ENCODE measurements at regions not wholly inside any gene's neighbourhood (a gene's known extent, or its start where the extent isn't known, plus 50 kb on each side); places are given as distances from the start of the nearest gene placed in this dataset.

- H3K9me3 ChIP-seq (ENCODE audit: control insufficient read depth, insufficient read depth, low read length) = no peaks in the 10 kb centered on the region
- H3K27me3 Mint-ChIP-seq (ENCODE audit: low read depth in 2 of 2) = peaks cover 0 to 4% of the 10 kb centered on the region in 2 donors
These were observed 156.3 kb downstream of the BCOR start for GRCh38 chrX:39941332-39941920.

GRCh38 chrX:39944416-39944815 lies 153.3 kb downstream of the BCOR start:
- Histone ChIP-seq H3K36me3 (ENCODE audit: control insufficient read depth, insufficient read depth, low read length) (no peaks in the 10 kb centered on the region), H3K27ac (ENCODE audit: low read length) (no peak overlapping the region), H3K27me3 (ENCODE audit: control insufficient read depth, insufficient read depth, low read length) (no peaks in the 10 kb centered on the region), H3K4me3 (ENCODE audit: low read length) (no peak overlapping the region), H3K9me3 (ENCODE audit: control insufficient read depth, insufficient read depth, low read length) (no peaks in the 10 kb centered on the region), H3K4me1 (ENCODE audit: control insufficient read depth, insufficient read depth, low read length) (no peaks in the 10 kb centered on the region)
- ATAC-seq (no peak), DNase-seq (no peak)
- Mint-ChIP-seq H3K27me3 (ENCODE audit: low read depth in 2 of 2) (peaks cover 2 to 10% of the 10 kb centered on the region in 2 donors), H3K4me1 (no peaks in the 10 kb centered on the region), H3K36me3 (no peaks in the 10 kb centered on the region), H3K4me3 (no peak overlapping the region), H3K27ac (no peak overlapping the region), H3K9me3 (no peaks in the 10 kb centered on the region)
- no peak for TF ChIP-seq CTCF (IDR thresholded peaks at IDR 0.05)
- 96% methylated on average over 6 of the region's 6 CpGs for WGBS (ENCODE audit: insufficient coverage)
- intact Hi-C loops (cut with micrococcal nuclease) = no loop called here

More at GRCh38 chrX:39941332-39941920, 156.3 kb downstream of the BCOR start:
- intact Hi-C loops (cut with micrococcal nuclease) = no loop called here
- H3K4me1 Mint-ChIP-seq = peaks cover 7% of the 10 kb centered on the region in 2 donors
- no peak for TF ChIP-seq CTCF (IDR thresholded peaks at IDR 0.05)
- H3K9me3 Mint-ChIP-seq = no peaks in the 10 kb centered on the region
- DNase-seq = no peak
- Histone ChIP-seq H3K27ac (ENCODE audit: low read length) (no peak overlapping the region), H3K27me3 (ENCODE audit: control insufficient read depth, insufficient read depth, low read length) (no peaks in the 10 kb centered on the region), H3K4me1 (ENCODE audit: control insufficient read depth, insufficient read depth, low read length) (peaks cover 17% of the 10 kb centered on the region), H3K36me3 (ENCODE audit: control insufficient read depth, insufficient read depth, low read length) (no peaks in the 10 kb centered on the region), H3K4me3 (ENCODE audit: low read length) (no peak overlapping the region)
- no peak overlapping the region for H3K27ac Mint-ChIP-seq
- H3K4me3 Mint-ChIP-seq = no peak overlapping the region
- WGBS (ENCODE audit: insufficient coverage) = 97% methylated on average over 6 of the region's 6 CpGs
- H3K36me3 Mint-ChIP-seq = no peaks in the 10 kb centered on the region
- ATAC-seq = no peak

GRCh38 chrX:39945709-39946108 lies 152.0 kb downstream of the BCOR start:
- Mint-ChIP-seq H3K9me3 (no peaks in the 10 kb centered on the region), H3K4me3 (no peak overlapping the region), H3K27ac (no peak overlapping the region)

More at GRCh38 chrX:39945709-39946108, 152.0 kb downstream of the BCOR start:
- no peaks in the 10 kb centered on the region for H3K27me3 ChIP-seq (ENCODE audit: control insufficient read depth, insufficient read depth, low read length)
- ATAC-seq (no peak), DNase-seq (no peak)
- intact Hi-C loops (cut with micrococcal nuclease) = no loop called here
- no peaks in the 10 kb centered on the region for H3K36me3 Mint-ChIP-seq
- no peaks in the 10 kb centered on the region for H3K9me3 ChIP-seq (ENCODE audit: control insufficient read depth, insufficient read depth, low read length)
- no peaks in the 10 kb centered on the region for H3K36me3 ChIP-seq (ENCODE audit: control insufficient read depth, insufficient read depth, low read length)
- H3K4me3 ChIP-seq (ENCODE audit: low read length) = no peak overlapping the region
- no peak for TF ChIP-seq CTCF (IDR thresholded peaks at IDR 0.05)
- H3K4me1 ChIP-seq (ENCODE audit: control insufficient read depth, insufficient read depth, low read length) = no peaks in the 10 kb centered on the region
- no peak overlapping the region for H3K27ac ChIP-seq (ENCODE audit: low read length)
- no peaks in the 10 kb centered on the region for H3K4me1 Mint-ChIP-seq
- peaks cover 7 to 10% of the 10 kb centered on the region in 2 donors for H3K27me3 Mint-ChIP-seq (ENCODE audit: low read depth in 2 of 2)

All from natural killer cell (primary cell).